H9 (cell line): ENCODE measurements at regions not wholly inside any gene's neighbourhood (a gene's known extent, or its start where the extent isn't known, plus 50 kb on each side); places are given as distances from the start of the nearest gene placed in this dataset.

Source experiments
- DNase-seq: peaks from one replicate; pipeline ENCODE4 v3.0.0-alpha.2; 2017
- H2AFZ ChIP-seq: one replicate; pipeline ENCODE4 v1.6.1; 2013; ENCODE audit warnings: mild to moderate bottlenecking, low read length, control low read depth, moderate library complexity
- H2AK5ac ChIP-seq: 2 replicates; pipeline ENCODE4 v1.6.1; 2013; ENCODE audit warnings: low read length, control low read depth, mixed read lengths; ENCODE audit not compliant: insufficient read length
- H2BK120ac ChIP-seq: one replicate; pipeline ENCODE4 v1.6.1; 2013; ENCODE audit warnings: low read depth, mild to moderate bottlenecking, low read length, control low read depth, inconsistent platforms; ENCODE audit not compliant: poor library complexity, severe bottlenecking
- H2BK12ac ChIP-seq: 2 replicates; pipeline ENCODE4 v1.6.1; 2013; ENCODE audit warnings: low read length, control low read depth, mixed read lengths, low read depth; ENCODE audit not compliant: insufficient read length
- H2BK15ac ChIP-seq: 2 replicates; pipeline ENCODE4 v1.6.1; 2013; ENCODE audit warnings: low read depth, low read length, control low read depth
- H2BK20ac ChIP-seq: one replicate; pipeline ENCODE4 v1.6.1; 2013; ENCODE audit warnings: low read depth, mild to moderate bottlenecking, low read length, control low read depth, inconsistent platforms; ENCODE audit not compliant: poor library complexity, severe bottlenecking
- H2BK5ac ChIP-seq: 2 replicates; pipeline ENCODE4 v1.6.1; 2013; ENCODE audit warnings: low read length, control low read depth, mixed read lengths; ENCODE audit not compliant: insufficient read length
- H3K14ac ChIP-seq: 2 replicates; pipeline ENCODE4 v1.6.1; 2013; ENCODE audit warnings: low read length, control low read depth; ENCODE audit not compliant: insufficient read depth
- H3K18ac ChIP-seq: 2 replicates; pipeline ENCODE4 v1.6.1; 2013; ENCODE audit warnings: low read depth, mild to moderate bottlenecking, mixed read lengths, low read length, control low read depth; ENCODE audit not compliant: insufficient read length
- H3K23ac ChIP-seq: 2 replicates; pipeline ENCODE4 v1.6.1; 2013; ENCODE audit warnings: low read length, control low read depth, mixed read lengths, low read depth; ENCODE audit not compliant: insufficient read length
- H3K23me2 ChIP-seq: 2 replicates; pipeline ENCODE4 v1.6.1; 2013; ENCODE audit warnings: low read depth, mild to moderate bottlenecking, mixed read lengths, low read length, control low read depth; ENCODE audit not compliant: insufficient read length, poor library complexity, severe bottlenecking
- H3K27ac ChIP-seq: 2 replicates; pipeline ENCODE4 v1.5.1; 2013; ENCODE audit warnings: low read length, control low read depth, mixed read lengths, low read depth; ENCODE audit not compliant: insufficient read length
- H3K27me3 ChIP-seq: 2 replicates; pipeline ENCODE4 v1.6.1; 2013; ENCODE audit warnings: low read length, control low read depth, inconsistent platforms; ENCODE audit not compliant: insufficient read depth
- H3K4ac ChIP-seq: 2 replicates; pipeline ENCODE4 v1.6.1; 2013; ENCODE audit warnings: low read depth, mild to moderate bottlenecking, control low read depth, inconsistent platforms, low read length, moderate library complexity
- H3K4me1 ChIP-seq: 2 replicates; pipeline ENCODE4 v1.6.1; 2013; ENCODE audit warnings: low read length, control low read depth, inconsistent platforms; ENCODE audit not compliant: insufficient read depth
- H3K4me2 ChIP-seq: 2 replicates; pipeline ENCODE4 v1.6.1; 2013; ENCODE audit warnings: low read length, control low read depth, mixed read lengths; ENCODE audit not compliant: insufficient read length, insufficient read depth
- H3K56ac ChIP-seq: 2 replicates; pipeline ENCODE4 v1.6.1; 2013; ENCODE audit warnings: low read depth, mild to moderate bottlenecking, mixed read lengths, low read length, control low read depth; ENCODE audit not compliant: insufficient read length
- H3K79me1 ChIP-seq: 2 replicates; pipeline ENCODE4 v1.6.1; 2013; ENCODE audit warnings: low read depth, mild to moderate bottlenecking, moderate library complexity, low read length, control low read depth, inconsistent platforms; ENCODE audit not compliant: insufficient read depth, poor library complexity, severe bottlenecking
- H3K79me2 ChIP-seq: 2 replicates; pipeline ENCODE4 v1.6.1; 2013; ENCODE audit warnings: low read length, control low read depth, inconsistent platforms; ENCODE audit not compliant: insufficient read depth
- H3K9ac ChIP-seq: 2 replicates; pipeline ENCODE4 v1.6.1; 2013; ENCODE audit warnings: low read length, control low read depth, mixed read lengths; ENCODE audit not compliant: insufficient read length; ENCODE audit errors: extremely low read depth
- H3K9me3 ChIP-seq: one replicate; pipeline ENCODE4 v1.6.1; 2013; ENCODE audit warnings: low read depth, low read length, inconsistent platforms; ENCODE audit not compliant: control insufficient read depth
- H3T11ph ChIP-seq: one replicate; pipeline ENCODE4 v1.6.1; 2013; ENCODE audit warnings: mild to moderate bottlenecking, low read length, control low read depth, inconsistent platforms
- H4K20me1 ChIP-seq: one replicate; pipeline ENCODE4 v1.6.1; 2013; ENCODE audit not compliant: control insufficient read depth, insufficient read length, insufficient read depth
- H4K5ac ChIP-seq: 2 replicates; pipeline ENCODE4 v1.6.1; 2013; ENCODE audit warnings: low read depth, mild to moderate bottlenecking, mixed read lengths, low read length, control low read depth; ENCODE audit not compliant: insufficient read length
- H4K8ac ChIP-seq: replicated peaks from 2 replicates; pipeline ENCODE4 v1.6.1; 2013; ENCODE audit warnings: low read length, control low read depth, mixed read lengths, low read depth; ENCODE audit not compliant: insufficient read length
- H4K91ac ChIP-seq: 2 replicates; pipeline ENCODE4 v1.6.1; 2013; ENCODE audit warnings: low read depth, mild to moderate bottlenecking, moderate library complexity, mixed read lengths, low read length, control low read depth; ENCODE audit not compliant: insufficient read length
- H3K27ac Mint-ChIP-seq, 3 experiments: 2 replicates in 2 of 3; 3 replicates in 1 of 3; pipeline ENCODE4 v1.8.0; 2020 to 2021; ENCODE audit warnings: mixed read lengths in 3 of 3, mild to moderate bottlenecking in 1 of 3, moderate library complexity in 1 of 3
- H3K27me3 Mint-ChIP-seq: 2 replicates; pipeline ENCODE4 v1.8.0; 2021; ENCODE audit warnings: low read depth, mild to moderate bottlenecking, moderate library complexity, mixed read lengths
- H3K36me3 Mint-ChIP-seq, 3 experiments: 2 replicates in 2 of 3; 3 replicates in 1 of 3; pipeline ENCODE4 v1.8.0; 2020 to 2021; ENCODE audit warnings: low read depth in 3 of 3, mixed read lengths in 3 of 3; ENCODE audit not compliant: insufficient read depth in 1 of 3
- H3K4me1 Mint-ChIP-seq, 2 experiments: 2 replicates each; pipeline ENCODE4 v1.8.0; 2020; ENCODE audit warnings: mixed read lengths in 2 of 2
- H3K4me3 Mint-ChIP-seq, 2 experiments: 2 replicates in 1 of 2; 3 replicates in 1 of 2; pipeline ENCODE4 v1.8.0; 2020 to 2021; ENCODE audit warnings: mild to moderate bottlenecking in 2 of 2, mixed read lengths in 2 of 2, moderate library complexity in 1 of 2
- H3K9me3 Mint-ChIP-seq, 2 experiments: 2 replicates in 1 of 2; 3 replicates in 1 of 2; pipeline ENCODE4 v1.8.0; 2020; ENCODE audit warnings: mild to moderate bottlenecking in 2 of 2, mixed read lengths in 2 of 2, moderate library complexity in 1 of 2
- WGBS: extraction: QIAGEN DNeasy Blood & Tissue Kit; methylation state at CpG from one replicate; pipeline ENCODE4 v1.1.7; 2013; ENCODE audit warnings: missing lambda C conversion rate, low lambda C conversion rate, mixed read lengths; ENCODE audit not compliant: insufficient read length; ENCODE audit errors: extremely low coverage; 5-methylcytosine and 5-hydroxymethylcytosine counted together
- TF ChIP-seq, protein P1 (sequence below): fragments of 200-600 bp; sonication (generic); conservative IDR thresholded peaks from 3 replicates; pipeline ENCODE4 v1.8.0; 2021; ENCODE audit warnings: antibody characterized with exemption, mild to moderate bottlenecking

DNA sequence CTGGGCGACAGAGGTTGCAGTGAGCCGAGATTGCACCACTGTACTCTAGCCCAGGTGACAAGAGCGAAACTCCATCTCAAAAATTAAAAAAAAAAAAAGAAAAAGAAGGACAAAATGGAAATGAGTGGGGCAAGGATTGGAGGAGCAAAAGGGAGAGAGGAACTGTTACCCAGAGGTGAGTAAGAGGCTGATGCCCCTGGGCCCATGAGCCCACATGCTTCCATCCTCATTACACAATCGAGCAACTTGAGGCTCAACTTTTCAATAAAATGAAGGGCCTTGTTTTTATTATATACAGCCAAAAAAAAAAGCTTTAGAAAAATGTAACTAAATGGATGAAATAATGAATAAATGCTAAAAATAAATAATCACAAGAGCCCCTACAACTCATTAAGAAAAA lies 91.7 kb upstream of the YWHAQ start:
- no peak overlapping the region for H2AK5ac ChIP-seq
- no peak overlapping the region for H3K27ac ChIP-seq
- no peak overlapping the region for H3K9ac ChIP-seq
- WGBS = no CpG with 5 or more reads among the region's 4 CpGs
- H2BK12ac ChIP-seq = no peak overlapping the region
- no peak overlapping the region for H2BK15ac ChIP-seq
- no peaks in the 10 kb centered on the region for H3K4me1 Mint-ChIP-seq
- no peak overlapping the region for H3K18ac ChIP-seq
- H2BK5ac ChIP-seq = no peak overlapping the region
- no peak for DNase-seq
- H3K27ac Mint-ChIP-seq = no peak overlapping the region
- H3K79me1 ChIP-seq = no peaks in the 10 kb centered on the region
- H3K4me3 Mint-ChIP-seq = no peak overlapping the region
- H3K9me3 Mint-ChIP-seq = no peaks in the 10 kb centered on the region
- no peak overlapping the region for H3K14ac ChIP-seq
- H2BK20ac ChIP-seq = no peak overlapping the region
- no peaks in the 10 kb centered on the region for H3K23me2 ChIP-seq
- H2BK120ac ChIP-seq = no peak overlapping the region
- H4K5ac ChIP-seq = no peak overlapping the region
- no peaks in the 10 kb centered on the region for H3K9me3 ChIP-seq
- H3K56ac ChIP-seq = no peak overlapping the region
- H3K79me2 ChIP-seq = no peaks in the 10 kb centered on the region
- no peaks in the 10 kb centered on the region for H3K27me3 ChIP-seq
- peaks cover 5% of the 10 kb centered on the region for H3K27me3 Mint-ChIP-seq
- no peak overlapping the region for H3T11ph ChIP-seq
- H3K36me3 Mint-ChIP-seq = no peaks in the 10 kb centered on the region
- no peak overlapping the region for H4K8ac ChIP-seq
- no peak overlapping the region for H3K4ac ChIP-seq
- H3K4me1 ChIP-seq = no peaks in the 10 kb centered on the region
- no peaks in the 10 kb centered on the region for H4K20me1 ChIP-seq
- H3K23ac ChIP-seq = no peak overlapping the region
- H3K4me2 ChIP-seq = no peak overlapping the region
- no peak overlapping the region for H4K91ac ChIP-seq
- H2AFZ ChIP-seq = no peak overlapping the region
- TF ChIP-seq, protein P1, sequence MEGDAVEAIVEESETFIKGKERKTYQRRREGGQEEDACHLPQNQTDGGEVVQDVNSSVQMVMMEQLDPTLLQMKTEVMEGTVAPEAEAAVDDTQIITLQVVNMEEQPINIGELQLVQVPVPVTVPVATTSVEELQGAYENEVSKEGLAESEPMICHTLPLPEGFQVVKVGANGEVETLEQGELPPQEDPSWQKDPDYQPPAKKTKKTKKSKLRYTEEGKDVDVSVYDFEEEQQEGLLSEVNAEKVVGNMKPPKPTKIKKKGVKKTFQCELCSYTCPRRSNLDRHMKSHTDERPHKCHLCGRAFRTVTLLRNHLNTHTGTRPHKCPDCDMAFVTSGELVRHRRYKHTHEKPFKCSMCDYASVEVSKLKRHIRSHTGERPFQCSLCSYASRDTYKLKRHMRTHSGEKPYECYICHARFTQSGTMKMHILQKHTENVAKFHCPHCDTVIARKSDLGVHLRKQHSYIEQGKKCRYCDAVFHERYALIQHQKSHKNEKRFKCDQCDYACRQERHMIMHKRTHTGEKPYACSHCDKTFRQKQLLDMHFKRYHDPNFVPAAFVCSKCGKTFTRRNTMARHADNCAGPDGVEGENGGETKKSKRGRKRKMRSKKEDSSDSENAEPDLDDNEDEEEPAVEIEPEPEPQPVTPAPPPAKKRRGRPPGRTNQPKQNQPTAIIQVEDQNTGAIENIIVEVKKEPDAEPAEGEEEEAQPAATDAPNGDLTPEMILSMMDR = no peak
